C1 segment of cervical spinal cord (tissue), 14 donors: ENCODE measurements at regions not wholly inside any gene's neighbourhood (a gene's known extent, or its start where the extent isn't known, plus 50 kb on each side); places are given as distances from the start of the nearest gene placed in this dataset.

Experiments
- DNase-seq, 14 donors: peaks; one replicate each; lab custom pipeline; 2025; lab: John Stamatoyannopoulos, UW

GRCh38 chr4:89665662-89666061 is 171.3 kb downstream of the SNCA start:
- no peak for DNase-seq

GRCh38 chr4:89664521-89664920 is 172.4 kb downstream of the SNCA start:
- DNase-seq = no peak

GRCh38 chr4:89661173-89661899 is 175.6 kb downstream of the SNCA start:
- no peak for DNase-seq

DNA sequence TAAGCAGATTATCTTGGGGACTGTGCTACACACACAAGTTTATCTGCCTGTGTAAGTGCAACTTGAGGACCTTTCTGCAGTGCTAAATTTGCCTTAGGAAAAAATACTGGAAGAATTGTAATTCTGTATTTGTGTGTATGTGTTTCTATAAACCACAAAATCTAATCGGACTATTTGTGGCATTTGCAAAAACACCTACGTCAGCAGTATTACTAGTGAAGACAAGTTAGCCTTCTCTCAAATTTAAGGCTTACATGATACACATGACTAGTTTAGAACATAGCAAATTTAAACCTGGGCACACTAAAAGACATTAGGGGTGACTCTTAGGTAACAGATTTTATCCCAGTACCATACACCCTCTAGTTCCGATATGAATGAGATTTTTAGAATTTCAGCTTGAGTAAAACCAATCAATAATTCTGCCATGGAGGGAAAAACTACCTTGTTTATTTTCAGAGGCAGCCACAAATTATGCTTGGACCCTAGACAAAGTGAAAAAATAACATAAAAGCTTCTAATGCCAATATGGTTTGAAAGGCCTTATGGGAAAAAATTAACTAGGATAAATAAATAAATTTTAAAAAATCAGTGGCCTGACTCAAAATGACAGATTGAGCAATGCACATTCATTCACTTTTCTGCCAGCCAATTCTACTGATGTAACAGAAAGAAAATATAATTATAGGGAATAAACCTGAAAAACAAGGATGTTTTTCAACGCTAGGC is 176.4 kb downstream of the SNCA start:
- no peak for DNase-seq

GRCh38 chr4:89658701-89659024 is 178.3 kb downstream of the SNCA start:
- DNase-seq = no peak

DNA sequence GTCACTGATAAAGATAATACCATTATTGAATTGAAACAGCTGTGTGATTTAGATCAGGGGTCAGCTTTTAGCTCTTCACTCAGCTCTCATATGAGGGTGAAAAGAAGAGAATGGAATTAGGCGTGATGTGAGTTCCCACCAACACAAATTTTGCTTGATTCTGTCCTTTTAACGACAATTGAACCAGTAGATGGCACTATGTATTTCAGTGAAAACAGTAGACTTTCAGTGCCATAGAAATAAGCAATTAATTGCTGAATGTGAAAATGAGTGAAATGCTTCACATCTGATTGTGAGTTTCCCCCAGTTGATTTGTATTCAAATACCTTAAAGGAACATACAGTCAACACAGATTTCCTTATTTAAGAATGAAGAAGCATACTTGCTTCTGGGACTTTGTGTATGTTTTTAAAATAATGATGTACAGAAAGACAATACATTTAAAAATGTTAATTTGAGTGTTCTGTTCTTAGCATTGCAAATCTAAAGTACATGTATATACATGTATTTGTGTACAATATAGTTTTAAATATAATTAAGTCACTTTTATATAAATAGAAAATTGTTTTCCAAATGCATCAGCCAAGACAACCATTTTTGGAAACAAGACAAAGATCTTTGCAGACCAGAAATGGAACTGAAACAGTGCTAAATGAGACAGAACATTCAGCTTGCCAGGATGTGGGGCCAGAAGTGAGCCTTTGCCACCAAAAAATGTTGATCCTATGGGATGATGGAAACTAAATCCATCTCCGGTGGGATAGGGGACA is 178.8 kb downstream of the SNCA start:
- peak in 1 of 14 donors; percentile 52 for DNase-seq

DNA sequence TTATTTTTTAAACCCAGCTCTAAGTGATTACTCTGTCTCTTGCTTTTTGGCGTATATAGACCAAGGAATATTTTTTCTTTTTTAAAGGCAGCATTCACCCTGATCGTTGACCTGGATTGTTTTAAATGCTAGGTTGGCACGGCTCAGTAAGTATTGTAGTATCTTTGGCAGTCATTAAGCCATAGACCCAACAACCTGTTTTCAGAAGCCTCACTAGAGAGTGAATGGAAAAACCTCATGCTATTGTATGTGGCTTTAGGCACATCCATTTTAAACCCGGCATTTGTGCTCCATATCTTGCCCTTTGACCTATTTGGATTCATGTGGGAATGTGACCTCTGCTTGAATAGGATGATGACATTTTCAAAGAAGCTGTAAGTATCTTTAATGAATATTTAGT is 183.9 kb downstream of the SNCA start:
- DNase-seq = no peak

DNA sequence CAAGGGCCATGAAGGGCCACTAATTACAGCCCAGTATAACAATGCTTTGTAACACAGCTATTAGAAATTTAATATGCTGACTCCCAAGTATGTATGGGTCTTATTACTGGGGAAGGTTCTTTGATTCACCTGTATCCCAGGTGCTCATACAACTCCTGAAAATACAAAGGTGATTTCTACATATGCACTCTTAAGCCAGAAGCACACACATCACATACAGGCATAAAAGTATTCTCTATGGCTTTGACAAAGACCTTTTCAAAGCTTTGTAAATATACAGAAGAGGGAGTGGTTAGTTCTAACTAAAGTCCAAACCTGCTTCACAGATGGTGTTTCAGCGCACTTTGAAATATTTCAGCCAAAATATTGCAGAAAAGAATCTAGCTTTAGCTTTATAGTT is 191.5 kb downstream of the SNCA start:
- DNase-seq = no peak

- DNase-seq = no peak
These were observed 195.6 kb downstream of the SNCA start for GRCh38 chr4:89641367-89641687.

DNA sequence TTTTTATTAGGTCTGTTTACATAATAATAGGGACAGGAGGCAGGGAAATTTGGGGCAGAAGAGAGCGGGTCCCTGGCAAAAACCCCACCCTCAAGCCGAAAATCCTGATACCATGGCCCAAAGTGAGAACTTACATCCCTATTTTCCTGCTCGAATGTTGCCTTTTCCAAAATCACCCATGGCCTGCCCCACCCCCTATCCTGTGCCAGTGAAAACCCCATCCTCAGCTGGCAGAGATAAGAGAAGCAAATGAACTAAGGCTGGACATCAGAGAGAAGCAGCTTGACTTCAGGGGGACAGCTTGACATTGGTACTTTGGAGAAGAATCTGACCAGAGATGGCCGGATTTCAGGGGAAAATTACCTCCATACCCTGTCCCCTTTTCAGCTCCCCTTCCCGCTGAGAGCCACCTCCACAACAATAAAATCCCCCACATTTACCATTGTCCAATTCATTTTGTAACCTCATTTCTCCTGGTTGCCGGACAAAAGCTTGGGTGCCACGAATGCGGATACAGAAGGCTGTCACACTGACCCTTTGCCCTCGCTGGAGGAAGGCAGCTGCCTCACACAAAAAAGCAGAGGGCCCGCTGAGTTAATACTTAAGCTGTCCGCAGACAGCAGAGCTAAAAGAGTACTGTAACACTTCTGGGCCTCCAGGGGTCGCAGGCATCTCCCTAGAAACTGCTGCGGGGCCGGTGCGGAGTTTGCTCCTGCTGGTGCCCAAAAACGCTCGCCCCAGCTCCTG is 196.2 kb downstream of the SNCA start:
- DNase-seq = peak in 2 of 14 donors; percentile 4 to 11

DNA sequence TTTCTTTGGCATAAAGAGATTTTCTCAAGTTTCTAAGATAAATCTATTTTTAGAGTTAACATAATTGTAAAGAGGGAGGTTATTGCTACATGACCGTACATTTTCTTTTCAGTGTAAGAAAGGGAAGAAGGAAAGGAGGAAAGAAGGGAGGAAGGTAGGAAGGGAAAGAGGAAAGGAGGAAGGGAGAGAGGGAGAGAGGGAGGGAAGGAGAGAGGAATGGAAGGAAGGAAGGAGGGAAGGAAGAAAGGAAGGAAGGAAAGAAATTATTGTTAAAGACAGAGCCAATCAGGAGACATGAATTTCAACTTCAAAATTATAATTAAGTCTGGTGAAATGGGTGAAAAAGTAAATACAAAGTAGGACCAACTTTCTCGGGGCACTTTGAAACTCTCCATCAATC is 197.6 kb downstream of the SNCA start:
- no peak for DNase-seq

GRCh38 chr4:89625599-89626293 is 211.2 kb downstream of the SNCA start:
- DNase-seq = no peak

DNA sequence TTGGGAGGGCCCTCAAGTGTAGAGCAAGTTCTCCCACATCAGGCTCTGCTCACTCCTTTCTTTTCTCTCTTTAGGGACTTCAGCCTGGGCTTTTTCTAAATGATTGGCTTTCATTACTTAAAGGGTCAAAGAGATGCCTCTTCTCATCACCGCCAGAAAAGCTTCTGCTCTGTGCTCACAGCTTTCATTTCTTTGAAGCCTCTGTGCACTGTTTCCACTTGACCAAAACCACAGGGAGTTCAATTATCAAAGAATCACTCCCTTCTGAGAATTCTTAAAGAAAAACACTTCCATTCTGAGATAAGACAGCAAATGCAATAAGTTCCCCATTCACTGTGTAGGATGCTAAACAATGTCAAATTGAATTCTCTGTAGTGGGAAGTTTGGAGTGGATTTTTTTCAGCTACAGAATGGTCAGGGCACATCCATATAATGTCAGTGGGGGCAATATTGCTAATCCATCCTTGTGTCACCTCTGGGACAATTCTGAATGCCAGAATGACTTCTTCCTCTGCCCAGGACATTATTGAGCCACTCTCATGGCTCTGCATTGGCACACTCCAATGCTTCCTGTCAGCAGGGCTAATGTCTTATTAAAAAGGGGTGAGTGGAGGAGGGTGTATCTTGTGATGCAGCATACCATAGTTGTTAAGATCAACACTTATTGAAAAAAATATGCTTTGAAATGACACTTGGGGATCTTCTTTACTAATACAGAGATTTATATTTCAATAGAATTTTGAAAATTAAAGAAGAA is 217.6 kb downstream of the SNCA start:
- no peak for DNase-seq

DNA sequence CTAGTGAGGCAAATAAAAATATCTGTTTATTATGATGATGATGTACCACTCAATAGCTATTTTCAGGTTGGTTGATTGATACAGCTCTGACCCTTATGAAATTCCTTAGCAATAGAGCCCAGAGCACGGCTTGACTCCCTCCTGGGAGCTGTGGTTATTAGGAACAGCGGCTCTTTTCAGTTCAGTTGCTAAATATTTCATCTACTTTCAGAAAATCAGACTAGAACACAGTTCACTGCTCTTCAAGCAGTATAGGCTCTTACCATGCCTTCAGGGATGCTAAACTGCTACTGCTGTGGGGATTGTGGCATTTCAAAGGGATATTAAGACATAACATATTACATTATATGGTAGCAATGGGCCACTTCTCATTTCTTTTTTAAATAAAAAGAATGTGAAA is 218.8 kb downstream of the SNCA start:
- no peak for DNase-seq

- no peak for DNase-seq
These were observed 219.6 kb downstream of the SNCA start for GRCh38 chr4:89617317-89617716.

GRCh38 chr4:89616382-89616781 is 220.6 kb downstream of the SNCA start:
- no peak for DNase-seq

DNA sequence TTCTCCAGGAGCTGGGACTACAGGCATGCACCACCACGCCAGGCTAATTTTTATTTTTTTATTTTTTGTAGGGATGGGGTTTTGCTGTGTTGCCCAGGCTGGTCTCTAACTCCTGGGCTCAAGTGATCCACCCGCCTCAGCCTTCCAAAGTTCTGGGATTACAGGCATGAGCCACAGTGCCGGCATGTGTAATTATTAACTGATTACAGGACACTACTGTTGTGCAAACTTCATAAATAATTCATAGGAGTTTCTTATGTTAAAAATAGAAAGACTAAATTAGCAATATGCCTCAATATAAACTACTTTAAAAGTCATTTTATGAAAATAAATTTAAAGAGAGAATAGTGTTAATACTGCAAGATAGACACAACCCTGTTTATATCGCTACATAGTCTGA is 221.9 kb downstream of the SNCA start:
- DNase-seq = no peak

GRCh38 chr4:89614155-89614554 is 222.8 kb downstream of the SNCA start:
- DNase-seq = no peak

GRCh38 chr4:89610236-89610635 is 226.7 kb downstream of the SNCA start:
- no peak for DNase-seq

- DNase-seq = no peak
These were observed 227.2 kb downstream of the SNCA start for GRCh38 chr4:89609756-89610155.

GRCh38 chr4:89604951-89605350 is 232.0 kb downstream of the SNCA start:
- no peak for DNase-seq
